GM18858 (cell line): ENCODE measurements at regions not wholly inside any gene's neighbourhood (a gene's known extent, or its start where the extent isn't known, plus 50 kb on each side); places are given as distances from the start of the nearest gene placed in this dataset.
"Not testable (repeated sequence)": the region's sequence is repeated elsewhere in the genome, so short reads cannot be mapped to it uniquely, and the experiment has no call there.

Experiments
- ATAC-seq: cut with Tn5 transposase; IDR thresholded peaks from one replicate; pipeline ENCODE4 v1.9.1; 2021; ENCODE audit not compliant: unreplicated experiment

DNA sequence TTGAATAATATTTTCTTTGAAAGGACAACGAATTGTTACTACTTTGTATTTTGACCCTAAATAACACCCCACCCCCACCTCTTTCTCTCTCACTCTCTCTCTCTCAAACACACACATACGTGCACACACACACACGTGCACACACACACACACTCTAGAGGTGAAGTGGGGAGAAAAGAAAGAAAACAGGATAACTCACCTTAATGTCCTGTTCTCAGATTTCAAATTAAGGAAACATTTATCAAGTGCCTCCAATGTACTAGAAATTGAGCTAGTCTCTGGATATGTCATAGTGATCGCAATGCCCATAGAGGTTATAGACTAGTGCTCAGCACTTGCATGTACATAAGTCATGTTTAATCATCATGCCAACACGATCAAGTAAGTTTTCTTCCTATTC lies 1483.6 kb upstream of the SEL1L start:
- ATAC-seq, result no peak

DNA sequence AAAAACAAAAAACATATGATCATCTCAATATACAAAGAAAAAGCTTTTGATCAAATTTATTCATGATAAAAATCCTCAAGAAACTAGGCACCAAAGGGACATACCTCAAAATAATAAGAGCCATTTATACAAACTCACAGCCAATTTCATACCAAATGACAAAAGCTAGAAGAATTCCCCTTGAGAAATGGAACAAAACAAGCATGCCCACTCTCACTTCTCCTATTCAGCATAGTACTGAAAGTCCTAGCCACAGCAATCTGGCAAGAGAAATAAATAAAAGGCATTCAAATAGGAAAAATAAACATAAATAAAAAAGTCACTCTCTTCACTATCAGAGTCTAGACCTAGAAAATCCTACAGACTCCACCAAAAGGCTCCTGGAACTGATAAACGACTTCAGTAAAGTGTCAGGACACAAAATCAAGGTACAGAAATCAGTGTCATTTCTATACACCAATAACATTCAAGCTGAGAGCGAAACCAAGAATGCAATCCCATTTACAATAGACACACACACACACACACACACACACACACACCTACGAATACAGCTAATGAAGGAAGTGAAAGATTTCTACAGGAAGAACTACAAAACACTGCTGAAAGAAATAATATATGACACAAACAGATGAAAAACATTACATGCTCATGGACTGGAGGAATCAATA lies 1486.2 kb upstream of the SEL1L start:
- ATAC-seq, result no peak

DNA sequence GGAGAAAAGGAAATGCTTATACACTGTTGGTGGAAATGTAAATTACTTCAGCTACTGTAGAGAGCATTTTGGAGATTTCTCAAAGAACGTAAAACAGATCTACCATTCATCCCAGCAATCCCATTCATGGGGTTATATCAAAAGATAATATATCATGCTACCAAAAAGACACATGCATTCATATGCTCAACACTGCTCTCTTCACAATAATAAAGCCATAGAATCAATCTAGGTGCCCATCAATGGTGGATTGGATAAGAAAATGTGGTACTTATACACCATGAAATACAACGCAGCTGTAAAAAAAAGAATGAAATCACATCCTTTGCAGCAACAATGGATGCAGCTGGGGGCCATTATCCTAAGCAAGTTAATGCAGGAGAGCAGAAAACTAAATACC lies 1487.7 kb upstream of the SEL1L start:
- ATAC-seq, result no peak

- ATAC-seq, result no peak
Measured at GRCh38 chr14:83023369-83023768, 1489.7 kb upstream of the SEL1L start.

DNA sequence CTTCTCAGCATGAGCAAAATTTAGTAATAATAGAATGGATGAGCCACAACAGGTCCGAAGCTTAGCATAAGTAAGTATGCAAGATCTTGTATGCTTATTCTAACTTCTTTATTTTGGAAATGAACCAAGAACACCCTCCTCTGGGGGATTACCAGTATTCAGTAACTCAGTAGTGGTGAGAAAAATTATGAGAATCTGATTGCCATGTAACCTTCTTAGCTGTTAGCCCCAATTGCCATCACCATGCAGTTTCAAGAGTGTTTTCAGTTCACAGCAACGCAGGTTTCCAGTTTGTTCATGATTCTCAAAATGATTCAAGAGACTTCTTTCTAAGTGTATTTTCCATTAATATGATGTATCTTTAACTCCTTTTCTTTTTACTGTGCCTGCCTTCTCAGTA lies 1507.6 kb upstream of the SEL1L start:
- no peak for ATAC-seq

GRCh38 chr14:83042858-83043257 lies 1509.2 kb upstream of the SEL1L start:
- ATAC-seq, result no peak

DNA sequence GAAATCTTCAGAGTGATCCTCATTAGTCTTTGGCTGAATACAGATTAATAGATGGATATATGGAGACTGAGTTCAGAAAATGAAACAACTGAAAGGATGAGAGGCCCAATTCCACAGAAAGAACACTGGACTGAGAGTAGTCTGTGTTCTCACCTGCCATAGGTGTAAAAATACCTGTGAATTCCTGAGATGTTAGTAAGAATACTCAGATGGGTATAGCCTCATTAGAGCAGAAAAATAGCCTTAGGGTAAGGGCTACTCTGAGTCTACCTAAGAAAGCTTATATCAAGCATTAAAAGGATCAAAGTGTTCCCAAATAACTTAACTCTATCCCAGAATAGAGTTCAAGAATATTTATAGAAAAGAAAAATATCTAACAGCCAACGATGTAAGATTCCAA lies 1510.3 kb upstream of the SEL1L start:
- no peak for ATAC-seq

- no peak for ATAC-seq
Measured at GRCh38 chr14:83047059-83047830, 1513.6 kb upstream of the SEL1L start.

DNA sequence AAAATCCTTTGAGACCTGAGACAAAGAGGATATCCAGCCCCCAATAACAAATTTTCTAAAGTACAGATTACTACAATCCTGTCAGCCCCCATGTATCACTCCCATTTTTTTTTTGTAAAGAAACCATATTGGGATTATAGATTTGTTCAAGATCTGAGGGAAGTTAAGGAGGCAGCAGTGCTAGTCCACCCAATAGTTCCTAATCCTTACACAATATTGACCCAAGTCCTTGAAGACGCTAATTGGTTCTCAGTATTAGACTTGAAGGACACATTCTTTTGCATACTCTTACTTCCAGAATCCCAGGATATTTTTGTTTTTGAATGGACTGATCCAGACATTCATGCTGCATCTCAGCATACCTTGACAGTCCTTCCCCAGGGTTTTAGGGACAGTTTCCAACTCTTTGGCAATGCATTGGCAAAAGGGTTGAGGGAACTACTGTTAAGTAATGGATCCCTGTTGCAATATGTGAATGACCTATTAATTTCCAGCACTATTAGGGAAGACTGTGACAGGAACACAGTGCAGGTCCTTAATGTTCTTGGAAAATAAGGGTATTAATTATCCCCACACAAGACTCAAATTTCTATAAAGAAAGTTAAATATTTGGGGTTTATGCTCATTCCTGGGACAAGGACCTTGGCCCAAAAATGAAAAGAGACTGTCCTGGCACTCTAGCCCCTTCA lies 1519.5 kb upstream of the SEL1L start:
- ATAC-seq, result no peak

GRCh38 chr14:83058068-83058467 lies 1524.4 kb upstream of the SEL1L start:
- ATAC-seq, result no peak

- peak; percentile 77 for ATAC-seq
Measured at GRCh38 chr14:83071888-83072501, 1538.3 kb upstream of the SEL1L start.

GRCh38 chr14:83085136-83085535 lies 1551.5 kb upstream of the SEL1L start:
- ATAC-seq, result no peak

DNA sequence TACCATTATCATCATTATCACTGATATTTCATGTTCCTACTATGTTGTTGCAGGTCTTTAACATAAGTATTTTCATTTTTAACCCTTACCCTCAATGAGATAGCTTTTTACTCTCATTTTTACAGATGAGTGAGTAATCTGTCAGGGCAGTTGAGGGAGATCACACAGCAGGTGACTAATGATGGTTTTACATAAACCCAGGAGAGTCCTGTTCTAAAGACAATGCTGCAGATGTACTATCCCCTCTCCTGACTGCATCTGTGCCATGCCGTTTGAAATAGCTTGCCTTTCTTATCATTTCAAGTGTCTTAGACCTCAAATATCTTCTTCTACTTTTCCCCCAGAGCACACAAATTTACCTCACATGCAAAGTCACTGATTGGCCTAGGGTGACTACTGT lies 1552.1 kb upstream of the SEL1L start:
- ATAC-seq, result no peak

DNA sequence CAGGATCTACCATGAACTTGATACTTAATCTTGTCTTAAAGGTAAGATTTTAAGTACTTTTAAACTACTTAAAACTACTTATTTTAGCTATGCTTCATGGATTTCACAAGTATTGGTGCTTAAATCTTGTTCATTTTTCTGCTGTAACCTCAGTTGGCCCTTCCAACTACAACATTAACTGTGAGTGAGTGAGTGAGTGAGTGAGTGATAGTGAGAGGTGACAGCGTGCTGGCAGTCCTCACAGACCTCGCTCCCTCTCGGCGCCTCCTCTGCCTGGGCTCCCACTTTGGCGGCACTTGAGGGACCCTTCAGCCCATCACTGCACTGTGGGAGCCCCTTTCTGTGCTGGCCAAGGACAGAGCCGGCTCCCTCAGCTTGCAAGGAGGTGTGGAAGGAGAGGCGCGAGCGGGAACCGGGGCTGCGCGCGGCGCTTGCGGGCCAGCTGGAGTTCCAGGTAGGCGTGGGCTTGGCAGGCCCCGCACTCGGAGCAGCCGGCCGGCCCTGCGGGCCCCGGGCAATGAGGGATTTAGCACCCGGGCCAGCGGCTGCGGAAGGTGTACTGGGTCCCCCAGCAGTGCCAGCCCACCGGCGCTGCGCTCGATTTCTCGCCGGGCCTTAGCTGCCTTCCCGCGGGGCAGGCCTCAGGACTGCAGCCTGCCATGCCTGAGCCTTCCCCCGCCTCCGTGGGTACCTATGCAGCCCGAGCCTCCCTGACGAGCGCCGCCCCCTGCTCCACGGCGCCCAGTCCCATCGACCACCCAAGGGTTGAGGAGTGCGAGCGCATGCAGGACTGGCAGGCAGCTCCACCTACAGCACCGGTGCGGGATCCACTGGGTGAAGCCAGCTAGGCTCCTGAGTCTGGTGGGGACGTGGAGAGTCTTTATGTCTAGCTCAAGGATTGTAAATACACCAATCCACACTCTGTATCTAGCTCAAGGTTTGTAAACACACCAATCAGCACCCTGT lies 1558.6 kb upstream of the SEL1L start:
- ATAC-seq, result not testable (repeated sequence)

DNA sequence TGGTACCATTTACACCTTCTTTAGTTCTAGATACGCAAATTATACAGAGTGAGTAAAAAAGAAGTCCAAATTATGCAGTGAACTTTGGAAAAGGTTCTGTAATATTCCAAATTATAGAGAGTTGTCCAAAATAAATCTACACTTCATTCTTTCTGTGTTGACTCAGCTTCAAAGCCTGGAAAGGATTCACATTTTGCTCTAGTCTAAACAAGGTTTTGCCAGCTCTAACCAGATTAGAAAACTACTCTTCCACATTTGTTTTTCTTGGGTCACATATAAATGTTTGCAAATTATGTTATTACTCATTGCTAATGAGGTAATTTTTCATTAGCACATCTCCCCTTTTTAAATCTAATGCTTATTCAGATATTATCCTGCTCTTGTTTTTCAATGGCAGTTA lies 1562.4 kb upstream of the SEL1L start:
- ATAC-seq, result no peak

GRCh38 chr14:83101846-83102245 lies 1568.2 kb upstream of the SEL1L start:
- no peak for ATAC-seq

DNA sequence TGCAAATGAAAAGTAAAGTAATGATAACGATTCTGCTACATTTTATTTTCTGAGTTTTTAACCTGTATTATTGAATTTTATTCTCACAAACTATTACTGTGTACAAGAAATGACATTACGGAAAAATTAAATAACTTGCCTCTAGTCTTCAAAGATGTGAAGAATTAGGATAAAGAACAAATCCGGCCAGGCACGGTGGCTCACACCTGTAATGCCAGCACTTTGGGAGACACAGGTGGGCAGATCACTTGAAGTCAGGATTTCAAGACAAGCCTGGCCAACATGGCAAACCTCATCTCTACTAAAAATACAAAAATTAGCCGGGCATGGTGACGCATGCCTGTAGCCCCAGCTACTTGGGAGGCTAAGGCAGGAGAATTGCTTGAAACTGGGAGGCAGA lies 1584.4 kb upstream of the SEL1L start:
- no peak for ATAC-seq

DNA sequence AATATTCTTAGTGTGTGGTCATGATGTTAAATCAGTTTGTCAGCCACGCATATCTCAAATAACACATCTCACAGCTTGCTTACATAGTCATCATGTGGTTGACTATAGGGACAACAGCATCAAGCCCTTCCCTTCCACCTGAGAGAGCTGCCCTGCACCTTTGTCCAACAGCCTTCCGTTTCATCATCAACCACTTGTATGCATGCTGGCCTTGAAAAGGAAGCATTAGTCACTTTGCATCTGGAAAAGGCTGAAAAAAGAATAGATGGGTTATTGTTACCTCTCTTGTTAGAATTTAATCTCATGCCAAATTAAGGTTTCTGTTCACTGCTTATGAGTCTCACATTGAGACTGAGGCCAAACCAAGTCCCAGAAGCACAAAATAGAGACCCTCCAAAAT lies 1586.5 kb upstream of the SEL1L start:
- ATAC-seq, result no peak

GRCh38 chr14:83126076-83126475 lies 1592.4 kb upstream of the SEL1L start:
- no peak for ATAC-seq

- ATAC-seq, result no peak
Measured at GRCh38 chr14:83128783-83129182, 1595.1 kb upstream of the SEL1L start.

DNA sequence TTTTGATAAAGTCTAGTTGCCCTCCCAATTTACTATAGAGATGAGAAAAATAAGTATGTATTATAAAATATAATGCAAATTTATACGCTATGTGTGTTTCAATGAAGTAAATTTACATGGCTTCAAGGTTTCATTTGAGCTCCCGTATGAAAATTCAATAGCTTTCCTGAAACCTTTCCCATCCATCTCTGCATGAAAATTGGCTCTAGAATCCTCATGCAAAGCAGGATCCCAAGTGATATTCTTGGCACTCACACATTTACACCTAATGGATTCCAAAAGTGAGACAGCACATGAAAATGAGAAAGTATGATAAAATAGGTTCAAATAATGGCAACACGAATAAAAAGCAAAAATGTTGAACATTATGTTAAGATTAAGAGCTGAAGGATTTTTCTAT lies 1595.8 kb upstream of the SEL1L start:
- ATAC-seq, result no peak
